ENCODE measurements at regions not wholly inside any gene's neighbourhood (a gene's known extent, or its start where the extent isn't known, plus 50 kb on each side); places are given as distances from the start of the nearest gene placed in this dataset.

DNA sequence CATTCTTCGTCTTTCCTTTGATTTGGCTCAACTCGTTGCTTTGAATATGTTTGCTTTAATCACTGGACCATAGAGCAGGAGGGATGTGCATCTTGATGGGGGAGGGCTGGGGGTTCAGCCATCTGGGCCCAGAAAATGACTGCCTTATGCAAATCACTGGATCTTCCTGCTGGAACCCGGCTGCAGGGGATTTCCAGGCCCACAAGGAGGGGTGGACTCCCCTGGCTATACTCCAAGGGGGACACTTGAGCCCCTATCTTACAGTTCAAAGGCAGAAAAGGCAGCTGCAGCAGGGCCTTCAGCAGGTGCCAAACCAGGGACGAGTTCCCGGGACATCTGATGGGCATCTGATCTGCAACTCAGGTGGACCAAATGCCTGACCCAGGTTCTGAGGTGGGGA is 122.5 kb downstream of the DICER1 start:
- DNase-seq (ENCODE audit: low read depth, low spot score), result no peak

DNA sequence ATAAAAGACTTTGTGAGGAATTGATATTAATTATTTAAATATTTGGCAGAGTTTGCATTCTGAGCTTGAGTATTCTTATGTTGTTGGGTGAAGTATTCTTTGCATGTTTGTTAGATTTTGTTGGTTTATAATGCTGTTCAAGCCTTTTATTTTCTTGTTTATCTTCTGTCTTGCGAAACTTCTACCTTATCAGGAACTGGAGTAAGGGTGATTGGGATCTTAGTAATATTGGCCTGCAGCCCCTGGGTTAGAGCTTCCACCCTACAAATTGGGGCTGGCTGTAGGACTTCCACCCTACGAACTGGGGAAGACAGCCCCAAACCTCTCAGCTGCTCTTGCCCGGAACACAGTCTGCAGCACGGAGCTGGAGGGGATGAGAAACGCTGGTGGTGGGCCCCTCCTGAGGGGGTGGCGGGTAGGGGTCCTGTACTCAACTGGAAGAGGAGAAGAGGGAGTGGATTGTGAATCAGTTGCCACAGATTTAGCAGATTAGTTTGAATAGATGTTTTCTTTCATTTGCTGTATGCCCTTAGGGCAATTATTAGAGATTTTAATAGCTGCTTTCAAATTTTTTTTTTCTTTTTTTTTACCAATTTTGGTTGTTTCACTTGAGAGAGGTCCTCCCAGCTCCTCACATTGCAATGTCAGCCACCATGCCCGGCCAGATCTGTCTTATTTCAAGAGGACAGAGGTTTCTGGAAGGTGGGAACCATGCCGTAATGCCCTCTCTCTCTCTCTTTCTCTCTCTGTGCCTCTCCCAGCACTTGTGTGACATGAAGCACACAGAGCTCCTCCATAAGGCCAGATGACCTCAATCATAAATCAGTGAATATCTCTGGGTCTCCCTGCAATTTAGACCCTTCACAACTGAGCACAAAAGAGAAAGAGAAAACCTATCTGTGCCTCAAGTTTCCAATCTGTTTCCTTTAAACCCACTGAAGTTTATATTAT is 123.4 kb downstream of the DICER1 start:
- no peak for DNase-seq (ENCODE audit: low read depth, low spot score)

DNA sequence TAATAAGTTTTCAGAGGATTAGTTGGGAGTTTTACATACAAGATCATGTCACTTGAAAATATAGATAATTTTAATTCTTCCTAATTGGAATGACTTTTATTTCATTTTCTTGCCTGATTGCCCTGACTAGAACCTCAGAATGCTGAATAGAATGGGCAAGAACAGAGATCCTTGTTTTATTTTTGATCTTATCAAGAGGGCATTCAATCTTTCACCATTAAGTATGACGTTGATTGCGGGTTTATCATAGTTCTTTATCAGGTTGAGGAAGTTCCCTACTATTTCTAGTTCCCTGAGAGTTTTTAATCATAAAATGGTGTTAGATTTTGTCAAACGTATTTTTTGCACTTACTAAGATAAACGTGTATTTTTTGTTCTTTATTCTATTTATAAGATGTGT is 124.3 kb downstream of the DICER1 start:
- DNase-seq (ENCODE audit: low read depth, low spot score), result no peak

DNA sequence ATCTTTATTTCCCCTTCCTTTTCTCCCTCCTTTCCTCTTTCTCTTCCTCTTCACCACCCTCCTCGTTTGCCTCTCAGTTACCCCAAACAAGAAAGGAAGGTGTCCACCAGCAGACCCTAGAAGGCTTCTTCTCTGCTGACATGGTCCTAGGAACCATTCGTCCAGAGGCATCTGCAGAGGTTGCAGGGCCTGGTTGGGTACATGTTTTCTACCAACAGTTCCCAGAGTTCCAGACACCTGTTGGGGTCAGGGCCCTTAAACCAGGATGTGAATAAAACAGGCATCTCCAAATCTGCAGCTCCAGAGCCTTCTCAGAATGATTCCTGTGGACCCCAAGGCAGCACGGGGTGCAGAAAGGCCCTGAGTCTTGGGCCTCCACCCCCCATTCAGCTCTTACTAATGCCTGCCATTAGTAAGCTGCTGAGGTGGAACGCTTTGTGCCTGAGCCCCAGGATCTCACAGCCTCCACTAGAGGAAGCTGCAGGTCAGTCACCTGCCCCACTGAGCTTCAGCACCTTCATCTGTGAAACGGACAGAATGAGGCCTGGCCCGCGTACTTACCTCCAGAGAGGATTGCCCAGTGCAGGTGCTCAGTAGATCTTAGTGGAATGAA is 130.4 kb downstream of the DICER1 start:
- no peak for DNase-seq (ENCODE audit: low read depth, low spot score)

DNA sequence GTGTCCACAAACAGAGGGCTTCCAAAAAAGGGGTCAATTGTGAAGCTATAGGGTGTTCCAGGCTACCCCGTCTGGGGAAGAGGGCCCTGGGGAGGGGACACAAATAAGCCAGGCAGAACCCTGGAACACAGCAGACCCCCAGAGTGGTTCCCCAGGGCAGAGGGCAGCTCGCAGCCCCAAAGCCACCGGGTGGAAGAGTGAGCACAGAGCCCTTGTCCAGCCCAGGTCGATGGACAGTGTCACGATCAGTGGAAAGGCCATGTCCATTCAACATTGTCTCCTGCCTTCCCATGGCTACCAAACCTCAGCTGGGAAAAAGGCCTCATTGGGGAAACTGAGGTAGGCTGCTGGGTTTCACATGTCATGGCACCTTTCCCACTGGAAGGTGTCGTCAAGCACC is 131.4 kb downstream of the DICER1 start:
- DNase-seq (ENCODE audit: low read depth, low spot score), result no peak

DNA sequence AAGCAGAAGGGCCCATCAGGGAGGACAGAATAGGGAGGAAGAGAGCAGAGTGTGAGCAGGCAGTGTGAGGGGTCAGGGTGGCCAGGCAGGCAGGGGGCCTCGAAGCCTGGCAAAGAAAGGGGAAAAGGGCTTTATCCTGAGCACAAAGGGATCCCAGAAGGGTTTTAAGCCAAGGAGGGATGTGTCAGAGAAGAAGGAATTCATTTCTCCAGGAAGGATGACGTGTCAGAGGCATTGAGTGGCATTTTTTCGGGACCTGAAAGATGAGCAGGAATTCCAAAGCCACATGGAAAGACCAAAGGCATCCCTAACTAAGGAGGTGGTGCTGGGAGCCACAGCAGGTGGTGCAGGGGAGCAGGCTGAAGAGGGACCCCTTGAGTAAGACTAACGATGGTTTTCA is 132.1 kb downstream of the DICER1 start:
- no peak for DNase-seq (ENCODE audit: low read depth, low spot score)

DNA sequence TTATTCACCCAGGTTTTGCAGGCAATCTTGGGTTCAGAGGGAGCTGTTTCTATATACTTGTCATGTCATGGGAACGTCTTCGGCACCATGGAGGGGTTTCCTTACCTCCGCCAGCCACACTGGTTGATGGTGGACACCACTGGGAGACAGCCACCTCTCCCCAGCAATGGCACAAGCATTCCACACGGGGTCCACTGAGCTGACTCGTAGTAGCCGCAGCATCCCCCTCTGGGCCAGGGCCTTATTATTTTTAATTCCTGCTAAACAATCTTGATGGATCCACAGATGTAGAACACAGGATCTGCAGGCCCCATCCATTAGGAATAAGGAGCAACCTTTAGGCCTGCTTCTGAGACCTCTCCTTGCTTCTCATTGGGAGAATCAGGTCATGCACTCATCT is 132.9 kb downstream of the DICER1 start:
- DNase-seq (ENCODE audit: low read depth, low spot score), result no peak

DNA sequence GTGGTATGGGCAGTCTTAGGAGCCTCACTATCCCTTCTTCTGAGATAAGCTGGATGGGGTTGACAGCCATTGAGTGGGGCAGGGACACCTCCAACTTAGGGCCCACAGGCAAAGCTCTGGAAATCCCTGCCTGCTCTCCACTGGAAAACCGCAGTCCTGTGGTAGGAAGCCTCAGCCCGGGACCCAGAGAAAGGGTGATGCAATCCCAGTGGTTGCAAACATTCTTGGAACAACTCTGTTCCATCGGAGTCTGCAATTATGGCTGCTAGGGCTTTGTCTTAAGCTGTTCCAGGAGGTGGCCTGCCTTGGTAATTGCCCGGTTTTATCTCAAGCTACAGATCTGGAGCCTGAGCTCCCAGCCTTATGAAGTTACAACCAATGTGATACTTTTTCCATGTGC is 133.4 kb downstream of the DICER1 start:
- DNase-seq (ENCODE audit: low read depth, low spot score), result no peak

DNA sequence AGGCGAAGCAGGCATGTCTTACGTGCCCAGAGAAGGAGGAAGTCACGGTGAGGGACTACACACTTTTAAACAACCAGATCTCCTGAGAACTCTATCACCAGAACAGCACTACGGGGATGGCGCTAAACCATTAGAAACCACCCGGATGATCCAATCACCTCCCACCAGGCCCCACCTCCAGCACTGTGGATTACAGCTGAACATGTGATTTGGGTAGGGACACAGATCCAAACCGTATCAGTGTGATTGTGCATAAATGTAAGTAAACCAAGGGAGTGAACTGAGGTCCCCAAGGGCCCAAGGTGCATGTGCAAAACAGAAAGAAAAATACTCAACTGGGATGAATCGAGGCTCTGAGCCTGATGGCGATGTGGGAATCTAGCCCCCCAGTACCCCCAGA is 134.2 kb downstream of the DICER1 start:
- DNase-seq (ENCODE audit: low read depth, low spot score), result no peak

DNA sequence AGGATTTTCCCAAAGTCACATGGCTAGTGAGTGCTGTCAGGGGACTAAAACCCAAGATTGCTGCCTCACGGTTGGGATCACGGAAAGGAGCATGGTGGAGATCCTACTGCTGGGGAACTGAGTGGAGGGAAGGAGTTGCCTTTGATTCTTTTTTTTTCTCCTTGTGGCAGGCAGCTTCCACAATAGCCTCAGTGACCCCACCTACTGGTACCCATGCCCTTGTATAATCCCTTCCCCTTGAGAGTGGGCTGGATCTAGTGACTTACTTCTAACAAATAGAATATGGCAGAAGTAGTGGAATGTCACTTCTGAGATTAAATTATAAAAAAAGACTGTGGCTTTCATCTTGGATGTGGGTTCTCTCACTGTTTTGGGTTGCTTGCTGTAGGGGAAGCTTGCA is 135.7 kb downstream of the DICER1 start:
- no peak for DNase-seq (ENCODE audit: low read depth, low spot score)

DNA sequence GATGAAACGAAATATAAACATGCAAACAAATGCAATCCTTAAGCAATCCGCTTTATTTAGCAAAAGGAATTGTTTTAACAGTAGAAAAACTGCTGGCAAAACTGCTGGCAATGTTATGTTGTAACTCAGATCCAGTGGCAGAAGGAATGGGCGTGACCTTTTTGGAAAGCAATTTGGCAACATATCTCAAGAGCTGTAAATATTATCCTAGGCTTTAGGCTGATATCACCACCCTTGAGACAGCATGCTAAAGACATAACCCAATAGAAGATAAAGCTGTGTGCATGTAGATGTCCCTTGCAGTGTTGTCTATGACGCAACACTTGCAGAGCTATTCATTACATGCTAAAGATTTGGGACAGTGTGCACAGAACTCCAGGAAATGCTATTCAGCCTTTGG is 138.5 kb downstream of the DICER1 start:
- DNase-seq (ENCODE audit: low read depth, low spot score), result no peak

DNA sequence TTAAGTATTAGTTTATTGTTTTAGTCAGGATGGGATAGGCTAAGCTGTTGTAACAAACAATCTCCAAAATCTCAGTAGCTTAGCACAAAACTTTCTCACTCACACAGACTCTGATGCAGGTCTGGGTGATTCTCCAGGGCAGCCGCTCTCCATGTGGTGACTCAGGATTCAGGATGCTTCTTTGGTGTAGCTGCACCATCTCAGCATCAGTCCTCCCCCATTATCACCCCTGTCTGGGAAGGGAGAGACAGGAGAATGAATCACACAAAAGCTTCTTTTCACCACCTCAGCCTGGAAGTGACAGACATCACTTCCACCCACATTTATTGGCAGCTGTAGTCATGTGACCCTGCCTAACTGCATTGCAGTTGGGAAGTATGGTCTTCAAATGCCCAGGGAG is 142.3 kb downstream of the DICER1 start:
- no peak for DNase-seq (ENCODE audit: low read depth, low spot score)

DNA sequence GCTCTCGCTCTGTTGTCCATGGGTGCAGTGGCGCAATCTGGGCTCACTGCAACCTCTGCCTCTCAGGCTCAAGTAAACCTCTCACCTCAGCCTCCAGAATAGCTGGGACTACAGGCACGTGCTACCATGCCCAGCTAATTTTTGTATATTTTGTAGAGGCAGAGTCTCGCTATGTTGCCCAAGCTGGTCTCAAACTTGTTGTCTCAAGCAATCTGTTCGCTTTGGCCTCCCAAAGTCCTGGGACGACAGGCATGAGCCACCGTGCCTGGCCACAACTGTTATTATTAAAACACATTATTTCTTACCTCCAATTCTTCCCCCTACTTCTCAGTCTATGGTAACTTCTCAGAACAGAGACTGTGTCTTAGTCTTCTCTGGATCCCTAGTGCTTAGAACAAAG is 143.3 kb downstream of the DICER1 start:
- no peak for DNase-seq (ENCODE audit: low read depth, low spot score)

DNA sequence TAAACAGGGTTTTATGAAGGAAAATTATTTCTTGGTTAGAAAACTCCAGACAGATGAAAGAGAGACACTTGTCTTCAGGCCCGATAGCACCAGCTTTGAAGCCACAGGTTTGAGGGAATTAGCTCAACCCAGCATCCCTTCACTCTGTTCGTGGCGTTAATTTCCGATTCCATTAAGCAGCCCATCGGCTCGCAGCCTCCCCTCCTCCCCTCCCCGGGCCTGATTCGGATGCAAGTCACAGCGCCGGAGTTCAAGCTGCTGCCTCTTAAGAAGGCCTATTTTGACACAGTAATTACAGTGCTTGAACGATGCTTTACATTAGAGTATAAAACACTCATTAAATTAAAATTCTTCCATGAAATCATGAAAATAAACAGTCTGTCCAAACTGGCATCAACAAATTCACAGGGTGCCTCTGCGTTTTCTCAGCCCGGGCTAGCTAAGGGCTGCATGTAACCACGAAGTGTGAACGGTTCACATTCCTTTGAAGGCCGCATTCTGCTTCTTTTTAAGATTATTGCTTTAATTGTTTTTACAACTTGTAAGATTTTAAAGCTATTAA is 145.8 kb downstream of the DICER1 start:
- DNase-seq (ENCODE audit: low read depth, low spot score), result no peak

DNA sequence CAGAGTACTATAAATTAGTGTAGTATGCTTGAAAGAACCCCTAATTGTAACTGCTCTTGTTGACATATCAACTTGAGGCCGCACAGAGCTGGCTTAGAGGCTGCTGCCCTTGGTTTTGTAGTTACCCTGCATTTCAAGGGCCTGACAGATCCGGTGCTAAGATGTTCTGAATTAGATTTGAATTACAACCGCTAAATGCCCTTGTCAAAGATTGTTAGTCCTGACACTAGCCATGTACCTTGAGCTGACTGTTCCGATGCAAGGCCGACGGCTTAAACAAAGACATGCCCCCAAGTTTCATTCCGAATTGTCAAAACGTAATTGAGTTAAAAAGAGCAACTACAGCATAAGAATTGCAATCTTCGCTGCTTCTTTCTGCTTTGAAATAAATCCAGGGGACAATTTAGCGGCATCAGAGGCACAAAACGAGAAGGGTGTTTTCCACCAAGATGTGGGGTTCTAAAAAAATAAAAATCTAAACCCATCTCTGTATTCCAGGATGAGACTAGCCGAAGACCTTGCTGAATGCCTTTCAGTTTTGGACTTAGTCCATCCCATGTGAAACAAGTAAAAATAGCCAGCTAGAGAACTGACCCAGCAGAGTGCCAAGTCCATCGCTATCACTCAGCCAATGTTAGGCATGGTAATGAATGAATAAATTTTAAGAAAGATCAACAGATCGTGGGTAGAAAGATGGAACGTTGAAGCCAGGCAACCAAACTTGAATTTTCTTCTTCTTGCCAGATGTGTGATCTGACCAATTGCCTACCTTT is 148.7 kb downstream of the DICER1 start:
- no peak for DNase-seq (ENCODE audit: low read depth, low spot score)

DNA sequence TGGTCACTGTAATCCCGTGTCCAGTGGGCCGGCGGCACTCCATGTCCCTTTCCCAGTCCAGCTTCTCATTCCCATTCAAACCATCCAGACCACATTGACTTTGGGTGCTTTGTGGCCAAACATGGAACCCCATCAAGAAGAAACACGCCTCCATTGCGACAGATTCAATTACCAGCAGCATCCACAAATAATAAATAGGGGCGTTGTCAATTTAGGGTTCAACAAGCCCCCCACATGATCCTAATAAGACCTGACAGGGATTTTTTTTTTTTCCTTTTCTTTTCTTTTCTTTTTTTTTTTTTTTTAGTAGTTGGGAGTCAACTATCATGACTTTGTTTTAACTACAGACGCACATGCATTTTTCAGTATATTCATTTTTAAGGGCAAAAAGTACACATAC is 149.4 kb downstream of the DICER1 start:
- no peak for DNase-seq (ENCODE audit: low read depth, low spot score)

DNA sequence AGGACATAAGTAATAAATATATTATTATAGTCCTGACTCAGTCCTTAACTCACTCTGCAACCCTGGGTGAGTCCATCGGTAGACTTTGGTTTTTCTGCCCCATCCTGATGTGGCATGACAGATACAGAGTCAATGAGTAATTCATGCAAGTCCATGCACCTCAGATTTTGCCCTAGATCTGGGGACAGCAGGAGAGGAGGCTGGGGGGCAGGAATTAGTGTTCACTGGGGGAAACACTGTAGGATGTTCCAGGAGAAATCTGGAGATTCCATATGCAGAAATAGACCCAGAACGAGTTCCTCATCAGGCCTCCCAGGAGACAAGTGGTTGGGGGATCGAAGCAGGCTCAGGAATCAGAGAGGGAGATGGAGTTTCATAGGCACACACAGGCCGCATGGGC is 150.8 kb downstream of the DICER1 start:
- DNase-seq (ENCODE audit: low read depth, low spot score), result no peak

DNA sequence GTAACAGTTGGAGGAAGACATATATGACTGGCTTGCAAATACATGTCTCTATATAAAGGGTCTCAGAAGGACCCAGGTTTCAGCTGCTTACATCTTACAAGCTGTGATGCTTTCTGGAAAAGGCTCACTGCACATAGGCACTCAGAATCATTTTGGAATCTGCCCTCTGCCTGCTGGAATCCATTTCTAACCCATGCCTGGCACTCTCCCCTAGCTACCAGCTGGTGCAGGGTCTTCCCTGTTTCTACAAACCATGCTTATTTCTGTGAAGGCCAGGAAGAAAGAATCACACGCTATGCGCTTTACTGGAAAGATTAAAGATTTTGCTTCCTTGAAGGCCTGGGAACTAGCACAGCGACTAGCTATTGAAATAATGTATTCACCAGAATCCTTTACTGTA is 151.3 kb downstream of the DICER1 start:
- no peak for DNase-seq (ENCODE audit: low read depth, low spot score)

DNA sequence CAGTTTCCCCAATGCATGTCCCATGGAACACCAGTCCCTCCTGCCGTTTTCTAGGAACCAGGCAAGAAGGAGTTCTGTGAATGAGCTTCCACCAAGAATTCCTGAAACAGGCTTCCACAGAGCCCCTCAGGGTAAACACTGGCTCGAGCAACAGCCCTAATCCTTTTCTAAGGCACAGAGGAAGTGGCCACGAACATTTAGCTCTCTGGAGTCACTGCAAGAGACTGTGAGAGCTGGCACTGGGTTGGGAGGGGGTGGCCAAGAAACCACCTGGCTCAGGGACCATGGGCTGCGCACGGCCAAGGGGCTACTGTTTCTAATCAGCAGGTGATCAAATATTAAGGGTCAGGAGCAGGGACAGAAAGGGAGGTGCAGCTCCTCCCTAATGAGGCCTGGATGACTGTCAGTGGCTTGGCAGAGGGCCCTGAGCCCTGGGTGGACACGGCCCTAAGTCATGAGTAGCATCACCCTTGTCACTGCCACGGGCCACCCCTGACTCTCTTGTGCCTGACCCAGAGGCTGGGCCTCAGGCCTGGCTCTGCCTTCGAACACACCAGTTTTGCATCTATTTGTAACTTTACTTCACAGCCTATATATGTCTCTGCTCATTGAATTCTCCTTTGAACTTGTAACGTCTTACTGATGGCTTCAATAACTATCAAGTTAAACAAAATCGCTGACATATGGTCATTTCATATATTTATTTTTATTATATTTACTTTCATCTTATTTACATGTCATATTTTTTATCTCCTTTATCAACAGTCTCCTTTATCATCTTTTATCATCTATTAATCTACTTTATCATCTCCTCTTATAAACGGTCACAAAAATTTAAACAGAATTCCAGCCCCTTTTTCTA is 154.0 kb downstream of the DICER1 start:
- DNase-seq (ENCODE audit: low read depth, low spot score), result no peak

DNA sequence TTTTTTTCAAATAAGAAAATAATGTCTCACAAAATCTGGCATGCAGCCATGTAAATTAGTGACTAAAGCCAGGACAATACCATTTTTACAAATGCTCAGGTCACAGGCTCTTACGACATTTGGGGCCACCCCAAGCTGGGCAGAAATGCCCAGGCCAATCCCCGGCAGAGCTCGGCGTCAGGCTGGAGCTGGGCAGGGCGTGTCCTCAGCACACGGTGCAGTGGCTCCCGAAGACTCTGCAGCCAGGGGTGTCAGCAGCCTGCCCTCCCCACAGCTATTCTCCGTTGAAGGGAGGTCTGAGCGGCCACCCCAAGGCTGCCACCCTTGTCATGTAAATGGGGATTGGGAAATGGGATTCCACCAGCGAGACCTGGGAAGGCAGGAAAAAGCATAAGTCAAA is 158.6 kb downstream of the DICER1 start:
- peak; percentile 38 for DNase-seq (ENCODE audit: low read depth, low spot score)

DNA sequence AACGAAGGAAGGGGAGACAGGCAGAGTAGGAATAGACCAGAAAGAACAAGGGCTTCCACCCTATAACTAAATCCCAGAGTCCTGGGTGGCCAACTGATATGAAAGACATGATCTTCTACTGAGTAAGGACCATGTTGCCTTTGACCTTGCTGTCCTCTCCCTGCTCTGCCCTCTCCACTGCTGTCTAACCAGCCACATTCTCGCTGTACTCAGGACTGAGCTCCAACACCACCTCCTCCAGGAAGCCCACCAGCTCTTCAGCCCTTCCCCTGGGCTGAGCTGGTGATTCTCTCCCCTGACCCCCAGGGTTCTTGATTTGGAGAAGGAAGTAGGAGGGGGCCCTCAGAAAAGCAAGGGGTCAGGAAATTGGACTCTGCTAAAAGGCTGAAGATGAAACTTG is 159.2 kb downstream of the DICER1 start:
- DNase-seq (ENCODE audit: low read depth, low spot score), result no peak
